ENCODE measurements at regions not wholly inside any gene's neighbourhood (a gene's known extent, or its start where the extent isn't known, plus 50 kb on each side); places are given as distances from the start of the nearest gene placed in this dataset.
"Not testable (repeated sequence)": the region's sequence is repeated elsewhere in the genome, so short reads cannot be mapped to it uniquely, and the experiment has no call there.

DNA sequence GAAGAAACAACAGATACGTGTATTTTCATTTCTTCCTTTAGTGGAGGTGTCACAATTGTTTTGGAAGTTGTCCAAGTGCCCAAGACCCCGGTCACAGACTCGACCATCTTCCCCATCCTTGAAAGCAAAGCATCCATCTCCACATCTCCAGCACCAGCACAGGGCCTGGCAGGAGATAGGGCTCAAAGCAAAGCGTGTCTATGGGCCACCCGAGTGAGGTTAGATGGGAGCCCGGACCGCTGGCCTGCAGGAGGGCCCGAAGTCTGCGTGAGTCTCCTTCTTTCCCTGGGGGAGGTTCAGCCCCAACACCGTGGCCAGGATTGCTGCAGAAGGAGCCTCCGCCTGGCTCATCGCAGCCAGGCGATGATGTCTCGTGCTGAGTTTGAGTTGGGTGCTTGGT, 83.5 kb upstream of the SULF2 start:
- DNase-seq: no peak

DNA sequence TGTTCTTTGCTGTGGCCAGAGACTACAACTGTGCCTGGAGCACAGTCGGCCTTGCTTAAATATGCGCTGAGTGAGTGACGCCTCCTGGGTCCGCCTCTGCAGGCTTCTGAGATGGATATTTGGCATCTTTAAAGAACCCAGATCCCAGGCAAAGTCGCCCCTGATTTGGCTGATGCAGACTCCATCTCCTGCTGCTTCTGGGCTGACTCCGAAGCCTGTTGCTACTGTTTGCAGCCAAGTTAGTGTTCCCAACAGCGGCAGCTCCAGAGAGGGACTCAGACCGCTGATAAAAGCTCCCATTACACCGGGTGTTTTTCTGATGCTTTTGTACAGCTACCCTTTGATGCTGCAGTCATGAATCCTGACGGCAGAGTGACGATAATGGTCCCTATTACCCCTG, 83.0 kb upstream of the SULF2 start:
- no peak for DNase-seq

DNA sequence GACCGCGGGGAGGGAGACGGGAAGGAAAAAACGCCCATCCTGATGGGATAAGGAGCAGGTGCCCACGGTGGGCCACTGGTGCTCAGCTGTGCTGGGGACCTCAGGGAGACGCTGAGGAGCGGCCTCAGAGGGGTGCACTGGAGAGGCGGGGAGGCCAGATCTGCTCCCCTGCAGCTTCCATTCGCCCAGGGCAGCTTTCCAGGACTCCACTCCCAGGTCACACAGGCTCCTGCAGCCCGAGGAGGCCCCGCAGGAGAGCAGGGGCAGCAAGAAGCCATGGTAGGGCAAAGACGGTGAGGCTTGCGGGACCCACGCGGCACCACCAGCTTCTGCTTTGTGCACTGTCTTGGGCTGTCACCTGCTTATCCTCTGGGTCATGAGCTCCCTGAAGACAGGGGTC, 82.5 kb upstream of the SULF2 start:
- no peak for DNase-seq

DNA sequence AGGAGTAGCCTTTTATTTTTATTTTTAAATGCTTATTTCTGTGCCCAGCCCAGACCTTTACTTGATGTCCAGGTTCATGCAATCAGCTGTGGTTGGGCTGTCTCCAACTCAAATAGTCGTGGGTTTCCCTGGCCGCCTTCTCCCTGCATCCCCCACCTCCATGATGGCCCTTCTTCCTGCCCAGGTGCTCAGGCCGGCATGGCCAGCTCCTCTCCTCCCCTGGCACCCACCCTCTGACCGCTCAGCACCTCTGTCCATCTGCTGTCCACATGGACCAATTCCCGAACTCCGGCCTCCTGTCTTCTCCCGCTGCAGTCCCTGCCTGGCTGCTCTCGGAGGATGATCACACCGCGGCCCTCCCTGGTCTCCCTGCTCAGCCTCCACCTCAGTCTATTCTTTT, 81.2 kb upstream of the SULF2 start:
- DNase-seq: no peak

DNA sequence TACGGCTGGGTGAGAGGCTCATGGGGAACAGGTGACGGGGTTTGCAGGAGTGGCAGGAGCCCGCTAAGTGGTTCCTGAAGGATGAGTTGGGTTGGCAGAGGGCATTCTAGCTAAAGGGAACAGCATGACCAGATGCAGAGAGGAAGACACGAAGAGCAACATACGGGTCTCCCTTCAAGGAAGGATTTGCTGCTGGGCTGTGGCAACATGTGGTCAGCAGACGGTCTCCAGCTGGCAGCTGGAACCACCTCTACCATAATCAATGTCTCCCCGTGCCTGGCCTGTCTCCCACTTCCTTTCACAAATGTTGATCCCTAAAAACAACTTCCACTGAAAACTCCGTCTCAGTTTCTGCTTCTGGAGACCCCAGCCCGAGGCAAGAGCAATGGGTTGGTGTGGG, 80.6 kb upstream of the SULF2 start:
- DNase-seq: no peak

DNA sequence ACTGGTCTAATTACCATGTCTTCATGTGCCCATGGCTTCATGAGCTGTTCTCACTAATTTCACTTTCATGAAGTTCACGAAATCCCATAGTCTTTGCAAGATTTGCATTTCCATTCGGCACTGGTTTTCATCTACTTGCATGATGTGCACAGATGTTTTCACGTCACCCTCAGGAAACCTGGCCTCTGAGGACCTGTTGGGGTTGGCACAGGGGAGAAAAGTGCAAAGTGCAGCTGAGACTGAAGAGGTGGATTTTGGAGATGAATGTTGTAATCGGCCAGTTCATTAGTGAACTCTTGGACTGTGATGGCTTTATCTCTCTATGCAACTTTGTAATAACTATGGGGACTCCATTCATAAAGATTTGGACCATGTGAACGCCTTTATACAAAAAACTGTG, 80.2 kb upstream of the SULF2 start:
- DNase-seq: no peak

DNA sequence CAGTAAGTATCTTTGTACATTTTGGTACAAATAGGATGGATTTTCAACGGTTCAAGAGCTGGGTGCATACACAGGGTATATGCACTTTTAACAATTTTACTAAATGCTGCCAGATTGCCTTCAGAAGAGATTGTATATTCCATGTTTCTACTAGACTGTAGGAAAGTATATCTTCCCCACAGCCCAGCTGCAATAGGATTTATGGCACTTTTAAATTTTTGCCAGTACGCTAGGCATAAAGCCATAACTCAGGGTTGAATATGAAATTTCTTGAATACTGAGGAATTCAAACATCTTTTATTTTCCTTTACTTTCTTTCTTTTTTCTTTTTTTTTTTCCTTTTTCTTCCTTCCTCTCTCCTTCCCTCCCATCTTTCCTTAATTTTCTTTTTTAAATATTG, 78.7 kb upstream of the SULF2 start:
- DNase-seq: no peak

DNA sequence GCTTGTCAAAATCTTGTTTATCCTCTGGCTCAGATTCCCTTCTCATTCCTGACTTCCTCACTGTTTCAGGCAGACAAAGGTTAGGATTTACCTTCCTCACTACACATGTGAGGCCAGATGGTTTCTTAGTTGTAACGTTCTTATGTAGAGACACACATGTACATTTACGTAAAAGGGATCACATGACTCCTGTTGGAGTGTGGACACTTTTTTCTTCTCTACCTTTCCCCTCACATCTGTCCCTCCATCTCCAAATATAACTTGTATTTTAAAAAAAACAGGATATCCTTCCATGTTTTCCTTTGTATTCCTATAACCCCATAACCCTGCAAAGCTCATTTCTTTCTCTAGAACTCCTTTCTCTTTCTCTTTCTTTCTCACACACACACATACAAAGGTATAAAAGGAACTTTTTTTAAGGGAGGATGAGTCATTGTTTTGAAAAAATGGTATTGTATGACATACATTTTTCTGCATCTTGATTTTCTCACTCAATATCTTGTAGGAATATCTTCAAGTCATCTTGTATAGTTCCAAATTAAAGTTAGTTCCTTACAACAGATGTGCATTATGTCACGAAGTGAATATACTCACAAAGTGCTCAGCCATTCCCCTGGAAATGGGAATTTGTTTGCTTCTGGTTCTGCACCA, 78.2 kb upstream of the SULF2 start:
- DNase-seq: no peak

DNA sequence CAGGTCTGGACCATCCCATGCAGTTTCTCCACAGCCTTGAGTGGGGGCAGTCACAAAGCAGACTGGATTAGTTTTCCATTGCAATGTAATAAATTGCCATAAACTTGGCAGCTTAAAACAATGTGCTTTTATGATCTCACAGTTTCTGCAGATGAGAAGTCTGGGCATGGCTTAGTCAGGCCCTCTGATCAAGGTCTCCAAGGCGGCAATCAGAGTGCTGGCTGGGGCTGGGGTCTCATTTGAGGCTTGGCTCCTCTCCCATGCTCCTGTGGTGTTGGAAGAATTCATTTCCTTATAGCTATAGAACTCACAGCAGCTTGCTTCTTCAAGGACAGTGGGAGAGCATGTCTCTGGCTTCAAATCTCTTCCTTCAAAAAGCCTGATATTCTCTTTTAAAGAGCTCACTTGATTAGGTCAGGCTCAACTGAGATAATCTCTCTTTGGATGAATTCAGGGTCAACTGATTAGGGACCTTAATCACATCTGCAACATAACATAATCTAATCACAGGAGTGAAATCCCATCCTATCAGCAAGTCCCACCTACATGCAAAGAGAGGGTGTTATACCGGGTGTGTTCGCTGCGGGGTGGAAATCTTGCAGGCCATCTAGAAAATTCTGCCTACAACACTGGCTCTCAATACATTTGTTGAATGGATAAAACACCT, 77.4 kb upstream of the SULF2 start:
- DNase-seq: peak; percentile 23

DNA sequence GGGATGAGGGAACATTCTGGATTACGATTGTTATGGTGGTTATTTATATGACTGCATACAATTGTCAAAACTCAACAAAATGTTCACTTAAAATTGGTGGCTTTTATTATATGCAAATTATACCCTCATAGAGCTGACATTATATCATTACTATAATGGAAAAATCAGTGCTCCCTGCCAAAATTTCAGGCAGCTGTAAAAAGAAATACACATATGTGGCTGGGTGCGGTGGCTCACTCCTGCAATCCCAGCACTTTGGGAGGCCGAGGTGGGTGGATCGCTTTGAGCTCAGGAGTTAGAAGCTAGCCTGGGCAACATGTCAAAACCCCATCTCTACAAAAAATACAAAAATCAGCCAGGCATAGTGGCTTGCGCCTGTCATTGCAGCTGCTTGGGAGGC, 75.8 kb upstream of the SULF2 start:
- no peak for DNase-seq

DNA sequence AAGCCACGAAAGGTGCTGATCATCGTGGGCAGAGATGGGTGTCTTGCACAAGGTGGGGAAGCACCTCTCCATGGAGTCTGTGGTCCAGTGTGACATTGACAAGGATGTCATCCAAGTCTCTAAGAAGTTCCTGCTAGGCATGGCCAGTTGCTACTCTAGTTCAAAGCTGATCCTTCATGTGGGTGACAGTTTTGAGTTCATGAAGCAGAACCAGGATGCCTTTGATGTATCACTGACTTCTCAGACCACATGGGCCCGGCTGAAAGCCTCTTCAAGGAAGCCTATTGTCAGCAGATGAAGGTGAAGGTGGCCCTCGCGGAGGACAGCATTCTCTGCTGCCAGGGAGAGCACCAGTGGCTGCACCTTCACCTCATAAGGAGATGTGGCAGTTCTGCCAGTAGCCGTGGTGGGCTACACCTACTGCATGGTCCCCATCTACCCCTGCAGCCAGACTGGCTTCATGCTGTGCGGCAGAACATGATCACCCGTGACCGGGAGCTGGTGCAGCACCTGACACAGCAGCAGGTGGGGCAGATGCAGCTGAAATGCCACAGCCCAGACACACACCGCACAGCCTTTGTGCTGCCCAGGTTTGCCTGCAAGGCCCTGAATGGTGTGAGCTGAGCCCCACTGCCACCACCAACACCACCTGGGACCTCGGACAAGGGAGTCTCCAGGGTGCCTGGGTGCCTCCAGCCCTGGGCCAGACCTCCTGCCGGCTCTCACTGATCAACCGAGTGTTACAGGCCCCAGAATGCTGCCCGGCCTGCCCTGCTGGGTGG, 75.0 kb upstream of the SULF2 start:
- no peak for DNase-seq

DNA sequence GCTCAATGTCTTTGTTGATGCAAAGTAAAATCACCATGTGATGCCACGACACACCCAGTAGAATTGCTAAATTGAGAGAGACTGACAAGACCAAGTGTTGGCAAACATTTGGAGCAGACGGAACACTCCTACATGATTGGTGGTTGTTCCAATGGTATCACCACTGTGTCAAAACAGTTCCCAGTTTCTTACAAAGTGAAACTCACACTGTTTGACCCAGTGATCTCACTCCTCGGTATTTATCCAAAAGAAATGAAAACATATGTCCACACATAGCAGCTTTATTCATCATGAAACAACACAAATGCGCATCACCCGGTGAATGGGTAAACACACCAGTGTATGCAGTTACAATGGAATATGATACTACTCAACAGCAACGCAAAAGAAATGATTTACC, 74.0 kb upstream of the SULF2 start:
- DNase-seq: peak; percentile 57

DNA sequence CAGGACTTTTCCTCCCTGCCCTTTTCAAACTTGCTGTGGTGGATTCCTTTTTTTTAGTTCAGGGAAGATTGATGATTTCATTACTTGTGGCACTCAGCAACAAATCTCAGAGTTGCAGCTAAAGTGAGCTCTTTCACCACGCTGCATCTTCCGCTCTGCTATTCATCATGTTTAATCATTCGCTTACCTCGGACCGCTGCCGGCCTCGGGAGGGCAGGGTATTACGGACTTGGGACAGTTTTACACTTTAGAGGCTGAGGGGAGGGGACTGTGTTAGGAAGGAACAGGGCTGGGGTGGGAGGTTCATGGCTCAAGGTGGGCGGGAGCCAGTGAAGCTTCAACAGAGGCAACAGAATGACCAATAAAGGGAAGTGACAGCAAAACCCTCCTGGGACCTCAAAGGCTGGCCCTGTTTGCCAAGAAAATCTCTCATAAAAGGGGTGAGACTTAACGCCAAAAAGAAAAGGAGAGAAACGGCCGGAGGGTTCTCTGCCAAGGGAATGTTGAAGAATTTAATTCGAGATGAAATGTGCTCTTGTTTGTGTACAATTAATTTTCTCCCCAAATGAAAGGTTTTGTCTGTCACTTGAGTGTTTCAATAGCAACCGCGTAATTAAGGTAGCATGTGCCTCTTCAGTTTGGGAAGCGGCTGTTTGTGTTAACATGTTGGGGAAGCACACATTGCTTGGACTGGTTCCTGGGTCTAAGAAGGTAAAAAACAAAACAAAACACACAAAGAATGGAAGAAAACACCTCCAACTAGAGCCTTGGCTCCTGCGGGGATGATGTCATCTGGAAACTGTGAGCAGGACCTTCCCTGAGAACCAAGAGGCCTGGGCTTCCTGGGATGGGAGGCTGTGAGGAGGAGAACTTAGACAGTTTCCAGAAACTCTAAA, 72.5 kb upstream of the SULF2 start:
- peak; percentile 64 for DNase-seq

DNA sequence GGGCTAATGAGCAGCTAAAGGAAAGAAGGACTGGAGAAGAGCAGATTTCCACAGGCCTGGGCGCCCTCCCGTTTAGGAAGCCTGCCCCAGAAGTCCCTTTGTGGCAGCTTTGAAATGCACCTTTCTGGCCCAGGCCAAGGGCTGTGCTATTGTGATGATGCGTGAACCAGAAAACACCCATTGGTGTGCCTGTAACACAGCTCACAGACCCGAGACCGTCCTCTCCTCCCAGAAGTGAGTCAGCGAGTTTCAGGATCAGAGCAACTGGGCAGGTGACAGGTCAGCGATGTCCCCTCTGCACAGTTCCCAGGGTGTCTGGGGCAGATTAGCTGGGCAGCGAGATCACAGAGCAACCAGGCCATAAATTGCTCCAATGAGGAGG, 71.9 kb upstream of the SULF2 start:
- no peak for DNase-seq

DNA sequence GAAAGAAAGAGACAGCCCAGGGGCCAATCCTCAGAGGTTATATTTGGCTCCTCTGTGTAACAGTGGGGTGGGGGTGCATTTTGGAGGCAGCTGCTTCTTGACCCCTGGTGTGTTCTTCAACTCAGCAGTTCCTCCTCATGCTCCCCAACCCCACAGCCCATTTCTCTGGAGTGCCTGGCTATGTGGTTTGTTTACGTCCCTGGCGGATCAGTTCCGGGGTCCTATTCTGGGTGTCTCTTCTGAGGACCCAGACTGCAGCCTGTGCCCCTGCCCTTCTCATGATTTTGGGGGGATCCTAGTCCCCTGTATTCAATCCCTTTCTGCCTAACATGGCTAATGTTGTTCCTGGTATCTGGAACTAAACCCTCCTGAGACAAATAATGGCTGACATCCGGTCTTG, 70.5 kb upstream of the SULF2 start:
- DNase-seq: no peak

DNA sequence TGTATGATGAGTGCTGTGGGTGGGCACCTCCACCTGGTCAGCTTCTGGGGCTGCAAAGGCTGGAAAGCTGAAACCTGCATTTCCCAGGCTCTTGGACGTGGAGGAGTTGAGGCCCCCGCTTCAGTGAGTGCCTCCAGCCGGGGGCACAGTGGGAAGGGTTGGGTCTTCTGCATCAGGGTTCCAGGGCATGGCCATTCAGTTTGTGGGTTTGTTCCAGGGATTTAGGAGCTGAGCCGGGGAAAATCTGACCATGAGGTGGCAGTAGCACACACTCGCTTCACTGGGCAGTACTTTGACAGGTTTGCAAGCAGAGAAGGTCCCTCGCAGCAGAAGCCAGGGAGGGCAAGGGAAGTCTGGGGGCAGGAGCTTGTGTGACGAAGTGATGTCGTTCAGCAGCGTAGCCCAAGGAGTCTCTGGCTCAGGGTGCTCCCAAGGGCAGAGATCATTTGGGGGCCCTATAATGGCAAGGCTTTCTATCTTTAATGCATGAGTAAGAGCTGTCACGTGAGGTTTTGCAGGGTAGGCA, 69.5 kb upstream of the SULF2 start:
- DNase-seq: peak; percentile 58

DNA sequence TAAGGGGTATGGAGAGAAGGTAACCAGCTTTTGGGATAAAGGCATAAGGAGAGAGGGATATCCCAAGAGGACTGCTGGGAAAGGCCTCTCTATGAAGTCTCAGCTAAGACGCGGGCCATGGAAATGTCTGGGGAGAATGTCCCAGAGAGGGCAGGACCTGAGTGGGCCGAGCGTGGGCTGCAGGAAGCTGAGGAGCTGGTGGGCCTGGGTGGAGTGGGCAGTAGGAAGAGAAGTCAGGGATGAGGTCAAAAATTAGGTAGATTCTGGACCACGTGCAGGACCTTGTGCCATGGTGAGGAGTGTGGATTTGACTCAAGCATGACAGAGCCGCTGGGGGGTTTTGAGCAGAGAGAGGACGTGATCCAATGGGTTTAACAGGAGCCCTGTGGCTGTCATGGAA, 66.5 kb upstream of the SULF2 start:
- no peak for DNase-seq

DNA sequence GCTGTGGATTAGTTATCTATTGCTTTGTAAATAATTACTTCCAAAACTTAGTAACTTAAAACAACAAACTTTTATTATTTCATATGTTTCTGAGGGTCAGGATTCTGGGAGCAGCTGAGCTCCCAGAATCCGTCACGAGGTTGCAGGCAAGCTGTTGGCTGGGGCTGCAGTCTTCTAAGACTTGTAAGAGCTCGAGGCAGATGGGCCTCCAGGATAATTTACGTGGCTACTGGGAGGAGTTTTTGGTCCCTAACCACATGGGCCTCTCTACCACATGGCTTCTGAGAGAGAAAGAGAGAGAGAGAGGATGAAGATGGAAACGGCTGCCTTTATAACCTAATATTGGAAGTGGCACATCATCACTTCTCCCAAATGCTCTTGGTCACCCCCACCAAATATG, 64.9 kb upstream of the SULF2 start:
- DNase-seq: no peak

DNA sequence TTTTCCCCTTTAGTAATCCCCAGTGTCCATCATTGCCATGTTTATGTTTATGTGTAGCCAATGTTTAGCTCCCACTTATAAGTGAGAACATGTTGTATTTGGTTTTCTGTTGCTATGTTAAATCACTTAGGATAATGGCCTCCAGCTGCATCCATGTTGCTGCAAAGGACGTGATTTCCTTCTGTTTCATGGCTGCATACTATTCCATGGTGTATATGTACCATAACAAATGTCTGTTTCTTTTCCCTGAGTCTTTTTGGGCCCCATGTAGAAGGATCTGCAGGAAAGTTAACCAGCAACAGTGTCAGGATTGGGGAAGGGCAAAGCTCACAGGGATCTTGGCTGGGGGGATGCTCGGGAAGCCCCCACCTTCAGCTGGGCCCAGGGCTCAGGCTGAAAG, 64.3 kb upstream of the SULF2 start:
- no peak for DNase-seq

DNA sequence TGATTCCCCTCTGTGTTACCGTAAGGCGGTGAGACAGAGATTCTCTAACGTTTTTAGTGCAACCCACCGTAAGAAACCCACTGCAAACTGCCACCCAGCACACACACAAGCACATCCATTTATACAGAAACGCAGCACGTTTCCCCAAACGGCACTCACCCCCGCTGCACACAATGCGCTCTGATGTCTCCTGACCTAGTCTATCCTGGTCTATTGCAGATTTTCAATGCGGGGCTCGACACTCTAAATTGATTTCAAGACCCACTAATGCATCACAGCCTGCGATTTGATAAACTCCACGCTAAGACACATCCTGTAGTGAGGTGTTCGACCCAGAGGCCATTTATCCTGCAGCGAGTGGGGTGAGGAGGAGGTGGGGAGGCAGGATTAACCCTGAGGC, 63.7 kb upstream of the SULF2 start:
- no peak for DNase-seq

DNA sequence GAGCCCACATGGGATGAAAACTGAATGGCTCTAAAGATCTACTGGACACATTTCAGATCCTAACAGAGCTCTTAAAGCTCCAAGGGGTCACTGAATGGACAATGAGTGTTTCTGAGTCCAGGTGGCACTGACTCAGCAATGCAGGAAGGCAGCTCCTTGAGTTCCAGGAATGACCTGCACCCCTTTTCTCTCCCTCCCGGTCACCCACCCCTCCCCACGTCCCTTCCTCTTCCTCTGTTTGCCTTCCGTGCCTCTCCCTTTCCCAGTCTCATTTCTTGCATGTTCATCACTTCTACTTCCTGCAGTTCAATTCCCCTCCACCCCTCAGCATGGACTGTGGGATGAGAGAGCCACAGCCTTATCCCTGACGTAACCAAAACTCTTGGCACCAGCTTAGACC, 63.3 kb upstream of the SULF2 start:
- not testable (repeated sequence) for DNase-seq

DNA sequence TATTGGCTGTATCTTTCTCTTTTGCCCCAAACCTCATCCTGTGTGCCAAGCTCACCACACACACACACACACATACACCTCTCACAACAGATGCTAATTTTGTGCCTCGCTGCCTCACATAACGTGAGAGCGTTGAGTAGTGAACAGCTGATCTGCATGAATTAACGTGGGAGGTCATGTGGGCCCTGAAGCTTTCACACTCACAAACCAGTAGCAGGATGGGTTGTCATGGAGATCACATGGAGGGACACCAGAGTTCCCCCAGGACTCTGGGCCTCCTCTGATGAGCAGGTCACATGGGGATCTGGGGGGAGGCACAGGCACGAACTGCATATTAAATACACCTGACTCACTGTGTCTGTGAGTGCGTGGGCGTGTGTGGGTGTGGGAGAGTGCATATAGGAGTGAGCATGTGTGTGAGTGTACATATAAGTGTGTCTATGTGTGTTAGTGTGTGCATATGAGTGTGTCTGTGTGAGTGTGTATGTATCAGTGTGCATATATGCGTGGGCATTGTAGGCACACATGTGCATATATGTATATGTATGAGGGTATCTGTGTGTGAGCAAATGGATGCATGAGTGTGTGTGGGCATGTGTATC, 62.7 kb upstream of the SULF2 start:
- no peak for DNase-seq

DNA sequence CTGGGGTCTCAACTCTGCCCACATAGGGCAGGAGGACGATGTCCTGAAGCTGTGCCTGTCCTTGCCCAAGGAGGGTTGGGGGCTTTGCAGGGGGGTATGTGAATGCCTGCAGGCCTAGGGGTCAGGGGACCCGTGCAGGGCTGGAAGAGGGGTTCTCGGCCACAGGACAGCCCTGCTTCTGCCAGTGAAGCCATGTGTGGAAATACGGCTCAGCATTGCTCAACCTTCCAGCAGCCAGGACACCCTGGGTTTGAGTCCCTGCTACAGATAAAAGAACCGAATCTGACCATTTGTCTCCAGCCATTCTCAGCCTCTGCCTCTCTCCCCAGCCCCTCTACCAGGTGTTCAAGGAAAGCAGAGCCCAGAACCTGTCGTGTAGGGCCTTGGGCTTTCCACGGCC, 61.9 kb upstream of the SULF2 start:
- DNase-seq: not testable (repeated sequence)

Data from fibroblast of skin of right quadriceps (primary cell).